ENCODE measurements at regions not wholly inside any gene's neighbourhood (a gene's known extent, or its start where the extent isn't known, plus 50 kb on each side); places are given as distances from the start of the nearest gene placed in this dataset.

DNA sequence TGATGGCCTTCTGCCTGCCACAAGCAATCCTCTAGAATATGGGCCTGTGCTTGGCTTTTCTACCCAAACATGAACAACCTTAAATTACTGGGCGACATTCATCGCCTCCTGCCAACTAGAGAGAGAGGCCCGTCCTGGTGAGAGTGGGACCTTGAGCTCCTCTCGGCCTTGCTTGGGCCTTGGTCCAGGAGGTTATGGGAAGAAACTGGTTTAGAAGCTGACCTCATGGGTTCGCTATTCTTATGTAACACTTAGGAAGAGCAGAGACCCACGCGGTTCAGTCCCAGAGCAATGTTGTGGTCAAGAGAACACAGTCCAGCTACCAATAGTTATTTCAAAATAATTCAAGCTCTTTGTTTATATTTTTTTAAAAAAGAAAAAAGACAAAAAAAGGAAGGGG lies 176.3 kb upstream of the ZNF32 start:
- Histone ChIP-seq H3K4me1 (ENCODE audit: control insufficient read depth, insufficient read depth, low read length) (peaks cover 9% of the 10 kb centered on the region), H3K4me3 (ENCODE audit: low read length) (no peak overlapping the region), H3K9ac (ENCODE audit: low read length) (no peak overlapping the region), H3K36me3 (ENCODE audit: control insufficient read depth, insufficient read depth, low read length) (no peaks in the 10 kb centered on the region), H3K27ac (ENCODE audit: low read depth, low read length) (peak overlapping the region; percentile 67), H3K27me3 (ENCODE audit: control insufficient read depth, insufficient read depth, low read length) (no peaks in the 10 kb centered on the region)

DNA sequence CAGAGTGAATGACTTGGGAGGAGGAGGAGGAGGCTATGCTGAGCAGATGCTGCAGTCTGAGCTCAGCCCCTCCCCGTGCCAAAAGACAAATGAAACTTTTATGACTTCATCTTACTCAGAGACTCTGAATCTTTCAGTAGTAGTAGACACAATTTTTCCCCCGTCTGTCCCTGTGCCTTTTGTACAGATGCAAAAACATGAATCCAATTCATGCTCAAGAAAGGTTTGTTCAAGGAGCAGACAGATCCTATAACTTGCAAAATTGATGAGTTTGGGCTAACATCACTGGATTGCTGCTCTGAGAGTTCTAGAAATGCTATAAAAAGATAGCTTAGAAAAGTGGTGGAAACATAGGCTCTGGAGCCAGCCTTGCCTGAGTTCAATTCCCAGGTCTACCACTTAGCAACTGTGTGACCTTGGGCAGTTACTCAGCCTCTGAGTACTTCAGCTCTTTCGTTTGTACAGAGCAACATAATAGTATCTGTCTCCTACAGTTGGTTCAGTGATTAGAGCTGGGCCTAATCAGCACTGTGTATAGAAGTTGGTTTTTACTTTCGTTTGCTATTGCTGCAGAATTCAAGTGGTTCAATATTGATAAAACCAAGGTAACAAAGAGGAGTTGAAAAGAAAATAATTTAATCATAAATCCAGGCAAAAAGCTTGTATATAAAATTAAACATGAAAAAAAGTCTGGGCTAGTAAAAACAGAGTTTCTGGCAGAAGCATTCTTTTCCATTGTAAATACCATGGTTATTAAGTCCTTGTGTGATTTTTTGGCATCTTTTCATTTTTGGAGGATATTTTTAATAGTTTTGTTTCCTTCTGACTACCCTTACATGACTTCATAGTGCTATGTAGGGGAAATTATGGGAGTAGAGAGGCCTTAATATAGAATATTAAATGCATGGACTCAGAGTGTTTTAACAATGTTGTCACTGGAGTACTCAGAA lies 174.2 kb upstream of the ZNF32 start:
- H3K4me3 ChIP-seq (ENCODE audit: low read length): no peak overlapping the region
- H3K4me1 ChIP-seq (ENCODE audit: control insufficient read depth, insufficient read depth, low read length): peaks cover 9% of the 10 kb centered on the region
- H3K27me3 ChIP-seq (ENCODE audit: control insufficient read depth, insufficient read depth, low read length): no peaks in the 10 kb centered on the region
- no peaks in the 10 kb centered on the region for H3K36me3 ChIP-seq (ENCODE audit: control insufficient read depth, insufficient read depth, low read length)
- peak overlapping the region; percentile 63 for H3K27ac ChIP-seq (ENCODE audit: low read depth, low read length)
- H3K9ac ChIP-seq (ENCODE audit: low read length): no peak overlapping the region

DNA sequence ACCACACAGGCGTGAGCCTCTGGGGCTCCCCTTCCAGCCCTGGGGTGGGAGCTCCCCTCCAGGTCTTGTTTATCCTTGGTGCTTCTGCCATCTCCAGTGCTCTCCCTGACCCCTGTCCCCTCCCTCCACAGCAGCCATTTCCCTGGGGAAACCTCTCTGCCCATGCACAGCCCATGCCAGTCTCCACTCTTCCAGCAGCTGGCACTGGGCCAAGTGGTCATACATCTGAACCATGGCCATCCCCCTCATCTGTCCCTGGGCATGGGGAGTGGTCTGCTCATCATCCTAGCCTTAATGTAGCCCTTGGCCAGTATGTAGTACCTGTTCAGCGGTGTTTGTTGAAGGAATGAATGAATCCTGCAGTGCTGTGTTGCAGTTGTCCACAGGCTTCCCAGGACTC lies 172.4 kb upstream of the ZNF32 start:
- H3K4me3 ChIP-seq (ENCODE audit: low read length): no peak overlapping the region
- H3K4me1 ChIP-seq (ENCODE audit: control insufficient read depth, insufficient read depth, low read length): peaks cover 21% of the 10 kb centered on the region
- no peaks in the 10 kb centered on the region for H3K27me3 ChIP-seq (ENCODE audit: control insufficient read depth, insufficient read depth, low read length)
- H3K27ac ChIP-seq (ENCODE audit: low read depth, low read length): no peak overlapping the region
- H3K9ac ChIP-seq (ENCODE audit: low read length): no peak overlapping the region
- H3K36me3 ChIP-seq (ENCODE audit: control insufficient read depth, insufficient read depth, low read length): no peaks in the 10 kb centered on the region

DNA sequence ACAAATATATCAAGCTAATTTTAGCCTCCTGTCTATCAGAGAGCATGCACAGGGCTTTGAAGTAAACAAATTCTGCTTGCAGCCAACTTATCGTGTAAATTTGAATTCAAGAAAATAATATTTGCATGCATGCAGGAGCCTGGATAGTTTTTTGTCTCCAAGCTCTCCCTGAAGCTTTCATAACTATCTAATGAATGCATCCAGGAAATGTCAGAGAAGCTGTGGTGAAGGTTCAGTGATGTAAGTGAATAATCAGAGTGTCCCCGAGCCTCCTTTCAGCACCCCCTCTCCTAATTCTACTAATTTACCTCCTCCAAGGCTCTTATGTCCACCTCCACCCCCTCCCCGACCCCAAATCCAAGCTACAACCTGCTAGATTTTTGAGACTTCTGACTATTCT lies 172.0 kb upstream of the ZNF32 start:
- Histone ChIP-seq H3K27me3 (ENCODE audit: control insufficient read depth, insufficient read depth, low read length) (no peaks in the 10 kb centered on the region), H3K9ac (ENCODE audit: low read length) (no peak overlapping the region), H3K36me3 (ENCODE audit: control insufficient read depth, insufficient read depth, low read length) (no peaks in the 10 kb centered on the region), H3K27ac (ENCODE audit: low read depth, low read length) (no peak overlapping the region), H3K4me1 (ENCODE audit: control insufficient read depth, insufficient read depth, low read length) (peaks cover 21% of the 10 kb centered on the region), H3K4me3 (ENCODE audit: low read length) (no peak overlapping the region)

DNA sequence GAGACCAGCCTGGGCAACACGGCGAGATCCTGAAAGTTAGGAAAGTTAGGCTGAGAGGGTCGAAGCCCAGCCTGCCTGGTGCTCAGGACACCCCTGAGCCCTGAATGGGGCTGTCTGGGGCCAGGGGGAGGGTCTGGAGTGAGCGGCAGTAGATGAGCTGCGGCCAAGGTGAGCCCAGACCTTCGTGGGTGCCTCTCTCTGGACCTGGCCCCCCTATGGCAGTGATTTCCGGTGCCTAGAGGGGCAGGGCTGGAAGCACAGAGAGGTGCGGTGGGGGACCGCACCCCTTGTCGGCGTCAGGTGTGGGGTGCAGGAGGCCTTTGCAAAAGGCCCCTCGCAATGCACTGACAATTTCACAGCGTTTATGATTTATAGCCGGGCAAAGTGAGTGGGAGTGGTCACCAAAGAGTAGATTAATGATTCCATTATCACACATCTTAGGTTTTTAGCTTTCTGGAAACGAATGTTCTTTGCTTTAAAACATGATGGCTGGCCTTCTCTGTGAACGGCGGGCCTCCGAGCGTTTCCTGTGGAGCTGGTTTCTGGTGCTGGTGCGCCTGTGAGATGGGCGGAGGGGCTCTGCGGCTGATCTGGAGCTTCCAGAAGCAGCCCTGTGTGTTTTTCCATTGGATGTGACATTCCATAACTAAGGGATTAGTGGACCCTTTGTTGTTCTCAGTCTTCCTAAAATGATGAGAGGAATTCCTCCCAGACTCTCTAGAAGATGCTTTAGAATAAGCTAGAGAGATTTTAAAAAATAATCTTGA lies 171.0 kb upstream of the ZNF32 start:
- no peak overlapping the region for H3K4me3 ChIP-seq (ENCODE audit: low read length)
- peaks cover 21% of the 10 kb centered on the region for H3K4me1 ChIP-seq (ENCODE audit: control insufficient read depth, insufficient read depth, low read length)
- no peaks in the 10 kb centered on the region for H3K36me3 ChIP-seq (ENCODE audit: control insufficient read depth, insufficient read depth, low read length)
- no peak overlapping the region for H3K9ac ChIP-seq (ENCODE audit: low read length)
- no peaks in the 10 kb centered on the region for H3K27me3 ChIP-seq (ENCODE audit: control insufficient read depth, insufficient read depth, low read length)
- H3K27ac ChIP-seq (ENCODE audit: low read depth, low read length): no peak overlapping the region

DNA sequence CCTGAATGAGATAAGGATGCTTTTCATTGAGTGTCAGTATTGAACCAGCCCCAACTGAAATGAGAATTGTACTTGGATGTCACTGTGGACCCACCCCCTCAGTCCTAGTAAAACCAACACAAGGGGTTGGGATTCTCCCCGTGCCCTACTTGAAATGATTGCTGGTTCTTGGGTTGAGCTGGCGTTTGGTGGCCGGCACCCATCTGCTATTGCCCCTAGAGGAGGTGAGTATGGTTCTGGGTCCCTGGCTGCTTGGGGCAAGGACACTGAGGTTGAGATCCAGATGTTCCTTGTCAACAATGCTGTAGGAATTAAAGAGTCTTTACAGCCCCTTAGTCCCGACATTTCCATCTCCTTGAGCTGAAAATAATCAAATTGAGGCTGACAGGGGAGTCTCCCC lies 170.0 kb upstream of the ZNF32 start:
- Histone ChIP-seq H3K4me3 (ENCODE audit: low read length) (no peak overlapping the region), H3K27ac (ENCODE audit: low read depth, low read length) (no peak overlapping the region), H3K36me3 (ENCODE audit: control insufficient read depth, insufficient read depth, low read length) (no peaks in the 10 kb centered on the region), H3K27me3 (ENCODE audit: control insufficient read depth, insufficient read depth, low read length) (no peaks in the 10 kb centered on the region), H3K4me1 (ENCODE audit: control insufficient read depth, insufficient read depth, low read length) (peaks cover 21% of the 10 kb centered on the region), H3K9ac (ENCODE audit: low read length) (no peak overlapping the region)

DNA sequence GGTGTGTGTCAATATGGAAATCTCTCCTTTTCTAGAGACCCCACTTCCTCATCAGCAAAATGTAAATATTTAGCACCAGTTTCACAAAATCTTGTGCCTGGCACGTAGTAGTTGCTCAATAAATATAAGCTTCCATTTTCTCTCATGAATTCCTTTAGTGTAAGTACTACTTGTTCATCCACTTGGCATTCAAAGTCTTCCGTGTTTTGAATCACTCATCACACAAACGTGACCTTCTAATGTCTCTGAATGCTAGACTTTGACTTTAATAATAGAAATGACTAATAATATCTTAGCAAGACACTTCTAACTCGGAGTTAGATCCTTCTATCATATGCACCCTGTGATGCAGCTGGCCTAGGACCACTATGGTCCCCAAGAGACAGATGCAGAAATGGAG lies 168.7 kb upstream of the ZNF32 start:
- Histone ChIP-seq H3K4me3 (ENCODE audit: low read length) (no peak overlapping the region), H3K27ac (ENCODE audit: low read depth, low read length) (peak overlapping the region; percentile 70), H3K4me1 (ENCODE audit: control insufficient read depth, insufficient read depth, low read length) (peaks cover 12% of the 10 kb centered on the region), H3K27me3 (ENCODE audit: control insufficient read depth, insufficient read depth, low read length) (no peaks in the 10 kb centered on the region), H3K9ac (ENCODE audit: low read length) (no peak overlapping the region), H3K36me3 (ENCODE audit: control insufficient read depth, insufficient read depth, low read length) (no peaks in the 10 kb centered on the region)

DNA sequence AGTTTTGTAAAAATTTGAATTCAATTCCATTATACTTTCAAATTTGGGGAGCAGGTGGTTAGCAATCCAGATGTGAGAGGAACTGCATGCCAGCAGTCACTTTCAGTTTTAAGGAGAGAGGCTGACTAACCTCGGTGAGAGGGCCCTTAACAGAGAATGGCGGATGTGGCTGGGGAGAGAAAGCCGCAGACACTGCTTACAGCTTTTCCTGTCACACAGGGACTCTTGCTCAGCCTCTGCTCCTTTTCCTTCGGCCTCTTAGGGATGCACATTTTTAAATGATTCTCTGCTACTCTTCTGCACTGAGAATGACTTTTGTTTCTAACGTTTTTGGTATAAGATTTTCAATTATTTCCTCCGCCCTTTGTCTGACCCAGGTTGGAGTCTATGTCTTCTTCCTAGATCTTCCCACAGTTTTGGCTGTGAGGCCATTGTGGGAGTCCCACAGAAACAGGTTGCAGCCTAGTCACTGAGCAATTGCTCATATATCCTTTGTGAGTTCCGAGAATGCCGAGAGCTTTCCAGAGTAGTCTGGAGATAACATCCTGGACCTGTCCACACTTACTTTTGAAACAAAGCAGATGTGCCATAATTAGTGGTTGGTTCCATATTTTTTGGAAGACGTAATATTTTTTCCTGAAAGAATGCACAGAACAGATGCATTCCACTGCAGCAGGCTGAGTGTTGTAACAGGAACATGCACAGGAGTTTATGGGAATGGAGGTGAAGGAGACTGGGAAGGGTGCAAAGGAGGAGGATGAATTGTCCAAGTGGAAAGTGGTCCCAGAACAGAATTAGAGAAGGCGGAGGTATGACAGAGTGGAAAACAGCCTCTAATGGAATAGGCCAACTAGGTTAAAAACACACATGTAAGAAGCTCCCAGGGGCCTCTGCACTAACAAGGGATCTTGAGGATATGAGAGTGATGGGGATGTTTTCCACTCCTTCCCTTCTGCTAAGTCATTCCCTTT lies 168.0 kb upstream of the ZNF32 start:
- H3K36me3 ChIP-seq (ENCODE audit: control insufficient read depth, insufficient read depth, low read length): no peaks in the 10 kb centered on the region
- peaks cover 12% of the 10 kb centered on the region for H3K4me1 ChIP-seq (ENCODE audit: control insufficient read depth, insufficient read depth, low read length)
- H3K27me3 ChIP-seq (ENCODE audit: control insufficient read depth, insufficient read depth, low read length): no peaks in the 10 kb centered on the region
- H3K27ac ChIP-seq (ENCODE audit: low read depth, low read length): peak overlapping the region; percentile 70
- H3K4me3 ChIP-seq (ENCODE audit: low read length): peak overlapping the region; percentile 6
- no peak overlapping the region for H3K9ac ChIP-seq (ENCODE audit: low read length)

DNA sequence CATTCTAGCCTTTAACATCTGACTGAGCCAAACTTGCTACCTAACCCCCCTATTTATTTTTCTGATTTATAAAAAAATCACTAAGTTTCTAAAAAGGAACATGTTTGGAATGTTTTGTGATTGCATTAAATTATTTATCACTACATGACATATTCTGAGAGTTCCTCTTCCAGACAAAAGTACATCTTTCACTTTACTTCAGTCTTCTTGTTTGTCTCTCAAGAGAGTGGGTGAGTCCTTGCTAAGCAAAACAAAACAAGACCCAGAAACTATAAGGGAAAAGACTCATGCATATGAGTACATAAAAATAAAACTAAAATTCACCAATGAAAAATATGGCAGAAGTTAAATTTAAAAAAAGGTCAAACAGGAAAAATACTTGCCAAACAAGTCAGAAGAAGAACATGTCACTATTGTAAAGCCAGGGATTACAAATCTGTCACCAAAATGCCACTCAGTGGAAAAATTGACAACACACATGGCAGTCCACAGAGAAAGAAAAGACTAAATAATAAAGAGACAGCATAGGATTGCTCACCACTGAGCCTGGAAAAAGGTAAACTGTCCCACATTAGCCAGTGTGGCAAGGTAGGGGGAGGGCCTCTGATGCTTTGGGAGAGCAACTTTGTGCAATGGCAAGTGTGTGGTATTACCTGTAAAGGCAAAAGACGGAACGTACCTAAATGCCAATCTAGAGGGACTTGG lies 166.7 kb upstream of the ZNF32 start:
- H3K27me3 ChIP-seq (ENCODE audit: control insufficient read depth, insufficient read depth, low read length): no peaks in the 10 kb centered on the region
- H3K4me3 ChIP-seq (ENCODE audit: low read length): no peak overlapping the region
- H3K27ac ChIP-seq (ENCODE audit: low read depth, low read length): peak overlapping the region; percentile 35
- no peak overlapping the region for H3K9ac ChIP-seq (ENCODE audit: low read length)
- no peaks in the 10 kb centered on the region for H3K36me3 ChIP-seq (ENCODE audit: control insufficient read depth, insufficient read depth, low read length)
- H3K4me1 ChIP-seq (ENCODE audit: control insufficient read depth, insufficient read depth, low read length): peaks cover 12% of the 10 kb centered on the region

DNA sequence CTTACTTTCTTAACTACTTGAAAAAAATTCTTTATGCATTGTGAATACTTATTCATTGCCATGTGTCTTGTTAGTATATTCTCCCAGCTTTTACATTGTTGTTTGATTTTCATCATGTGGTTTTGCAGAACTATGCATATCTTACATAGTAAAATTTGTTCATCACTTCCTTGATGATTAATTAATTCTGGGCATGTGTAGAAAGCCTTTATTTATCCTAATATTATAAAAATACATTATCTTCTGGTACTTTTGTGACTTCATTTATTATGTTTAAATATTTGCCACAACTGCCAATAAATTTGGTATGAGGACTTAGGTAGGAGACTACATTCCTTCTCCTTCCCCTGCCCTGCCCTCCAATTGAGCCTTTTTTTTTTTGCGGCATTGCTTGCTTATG lies 166.0 kb upstream of the ZNF32 start:
- no peak overlapping the region for H3K9ac ChIP-seq (ENCODE audit: low read length)
- peaks cover 12% of the 10 kb centered on the region for H3K4me1 ChIP-seq (ENCODE audit: control insufficient read depth, insufficient read depth, low read length)
- no peak overlapping the region for H3K27ac ChIP-seq (ENCODE audit: low read depth, low read length)
- H3K36me3 ChIP-seq (ENCODE audit: control insufficient read depth, insufficient read depth, low read length): no peaks in the 10 kb centered on the region
- H3K4me3 ChIP-seq (ENCODE audit: low read length): no peak overlapping the region
- no peaks in the 10 kb centered on the region for H3K27me3 ChIP-seq (ENCODE audit: control insufficient read depth, insufficient read depth, low read length)

DNA sequence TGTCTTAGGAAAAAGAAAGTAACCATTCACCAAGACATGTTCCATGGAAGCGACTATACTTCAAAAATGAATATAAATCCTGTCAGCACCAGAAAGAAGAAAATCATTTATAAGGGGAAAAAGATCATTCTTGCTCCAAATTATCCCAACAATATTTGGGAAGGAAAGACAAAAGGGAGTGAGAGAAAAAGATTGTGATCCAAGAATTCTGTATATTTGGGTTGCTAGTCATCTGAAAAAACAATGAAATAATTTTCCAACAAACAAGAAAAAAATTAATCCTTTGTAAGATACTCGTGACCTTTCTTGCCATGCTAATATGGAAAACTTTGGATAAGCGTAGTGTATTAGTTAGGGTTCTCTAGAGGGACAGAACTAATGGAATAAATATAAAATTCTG lies 163.2 kb upstream of the ZNF32 start:
- no peak overlapping the region for H3K9ac ChIP-seq (ENCODE audit: low read length)
- H3K27me3 ChIP-seq (ENCODE audit: control insufficient read depth, insufficient read depth, low read length): no peaks in the 10 kb centered on the region
- H3K36me3 ChIP-seq (ENCODE audit: control insufficient read depth, insufficient read depth, low read length): no peaks in the 10 kb centered on the region
- H3K4me3 ChIP-seq (ENCODE audit: low read length): no peak overlapping the region
- peaks cover 7% of the 10 kb centered on the region for H3K4me1 ChIP-seq (ENCODE audit: control insufficient read depth, insufficient read depth, low read length)
- no peak overlapping the region for H3K27ac ChIP-seq (ENCODE audit: low read depth, low read length)
